ENCODE measurements at regions not wholly inside any gene's neighbourhood (a gene's known extent, or its start where the extent isn't known, plus 50 kb on each side); places are given as distances from the start of the nearest gene placed in this dataset.

DNA sequence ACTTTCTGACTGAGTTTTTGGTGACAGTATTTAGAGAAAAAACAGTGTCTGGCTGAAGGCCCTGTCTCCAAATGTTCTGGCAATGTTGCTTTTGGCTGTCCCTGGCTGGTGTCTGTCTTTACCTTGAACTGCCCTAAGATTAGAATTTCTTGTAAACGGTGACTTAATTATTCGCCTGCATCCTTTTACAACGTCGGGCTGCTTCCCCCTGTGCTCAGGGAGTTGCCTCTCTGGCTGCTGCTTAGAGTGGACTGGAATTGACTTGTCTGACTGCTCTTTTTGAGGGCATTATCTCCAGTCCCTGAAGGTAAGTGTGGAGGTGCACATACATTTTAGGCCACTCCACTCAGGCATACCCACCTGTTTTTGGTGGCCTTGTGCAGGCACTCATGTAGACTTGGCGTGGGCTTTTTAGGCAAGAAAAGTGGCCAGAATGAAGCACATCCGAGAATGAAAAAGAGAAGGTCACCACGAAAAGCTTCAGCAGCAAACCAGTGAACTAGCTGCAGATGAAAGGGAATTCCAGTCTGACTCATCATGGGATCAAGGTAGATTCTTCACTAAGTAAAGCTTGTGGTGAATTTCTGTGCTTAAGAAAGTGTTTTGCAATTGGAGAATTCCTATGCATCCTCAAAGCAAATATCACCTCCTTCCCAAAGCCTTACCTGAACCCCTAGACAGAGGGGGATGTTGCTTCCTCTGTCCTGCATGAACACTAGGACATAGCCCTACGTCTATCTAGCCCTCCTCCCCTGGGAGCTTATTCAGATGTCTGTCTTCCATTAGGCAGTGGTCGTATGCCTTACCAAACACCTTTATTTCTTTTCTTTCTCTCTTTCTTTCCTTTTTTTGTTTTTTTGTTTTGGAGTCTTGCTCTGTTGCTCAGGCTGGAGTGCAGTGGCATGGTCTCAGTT is 230.3 kb upstream of the TRIB2 start:
- DNase-seq (no peak), ATAC-seq (ENCODE audit: insufficient read depth, low read depth) (no peak)
- Histone ChIP-seq H3K27ac (ENCODE audit: low read length) (no peak overlapping the region), H3K4me3 (ENCODE audit: low read depth in 1 of 2, low read length in 2 of 2) (no peak overlapping the region), H3K9ac (ENCODE audit: low read depth, low read length) (no peak overlapping the region), H3K27me3 (ENCODE audit: insufficient read depth, low read length, poor library complexity) (no peaks in the 10 kb centered on the region), H3K79me2 (ENCODE audit: insufficient read depth, low read length) (no peaks in the 10 kb centered on the region), H4K20me1 (ENCODE audit: insufficient read depth, low read length) (no peaks in the 10 kb centered on the region), H3K36me3 (ENCODE audit: insufficient read depth, low read length) (no peaks in the 10 kb centered on the region), H3K4me1 (ENCODE audit: insufficient read depth, low read length) (peaks cover 6% of the 10 kb centered on the region; the same call in 1 of the 2 replicates), H2AFZ (ENCODE audit: low read depth, low read length) (no peak overlapping the region), H3K9me3 (ENCODE audit: insufficient read depth, low read length, severe bottlenecking) (no peaks in the 10 kb centered on the region), H3K4me2 (ENCODE audit: insufficient read depth, low read length) (no peak overlapping the region)
- TF ChIP-seq EZH2 (IDR thresholded peaks at IDR 0.05; ENCODE audit: borderline replicate concordance, low read depth, low read length, severe bottlenecking), result no peak
- TF ChIP-seq, protein P1, sequence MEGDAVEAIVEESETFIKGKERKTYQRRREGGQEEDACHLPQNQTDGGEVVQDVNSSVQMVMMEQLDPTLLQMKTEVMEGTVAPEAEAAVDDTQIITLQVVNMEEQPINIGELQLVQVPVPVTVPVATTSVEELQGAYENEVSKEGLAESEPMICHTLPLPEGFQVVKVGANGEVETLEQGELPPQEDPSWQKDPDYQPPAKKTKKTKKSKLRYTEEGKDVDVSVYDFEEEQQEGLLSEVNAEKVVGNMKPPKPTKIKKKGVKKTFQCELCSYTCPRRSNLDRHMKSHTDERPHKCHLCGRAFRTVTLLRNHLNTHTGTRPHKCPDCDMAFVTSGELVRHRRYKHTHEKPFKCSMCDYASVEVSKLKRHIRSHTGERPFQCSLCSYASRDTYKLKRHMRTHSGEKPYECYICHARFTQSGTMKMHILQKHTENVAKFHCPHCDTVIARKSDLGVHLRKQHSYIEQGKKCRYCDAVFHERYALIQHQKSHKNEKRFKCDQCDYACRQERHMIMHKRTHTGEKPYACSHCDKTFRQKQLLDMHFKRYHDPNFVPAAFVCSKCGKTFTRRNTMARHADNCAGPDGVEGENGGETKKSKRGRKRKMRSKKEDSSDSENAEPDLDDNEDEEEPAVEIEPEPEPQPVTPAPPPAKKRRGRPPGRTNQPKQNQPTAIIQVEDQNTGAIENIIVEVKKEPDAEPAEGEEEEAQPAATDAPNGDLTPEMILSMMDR (IDR thresholded peaks at IDR 0.05; ENCODE audit: borderline replicate concordance, extremely low read depth, low read length, poor library complexity, severe bottlenecking), result no peak

DNA sequence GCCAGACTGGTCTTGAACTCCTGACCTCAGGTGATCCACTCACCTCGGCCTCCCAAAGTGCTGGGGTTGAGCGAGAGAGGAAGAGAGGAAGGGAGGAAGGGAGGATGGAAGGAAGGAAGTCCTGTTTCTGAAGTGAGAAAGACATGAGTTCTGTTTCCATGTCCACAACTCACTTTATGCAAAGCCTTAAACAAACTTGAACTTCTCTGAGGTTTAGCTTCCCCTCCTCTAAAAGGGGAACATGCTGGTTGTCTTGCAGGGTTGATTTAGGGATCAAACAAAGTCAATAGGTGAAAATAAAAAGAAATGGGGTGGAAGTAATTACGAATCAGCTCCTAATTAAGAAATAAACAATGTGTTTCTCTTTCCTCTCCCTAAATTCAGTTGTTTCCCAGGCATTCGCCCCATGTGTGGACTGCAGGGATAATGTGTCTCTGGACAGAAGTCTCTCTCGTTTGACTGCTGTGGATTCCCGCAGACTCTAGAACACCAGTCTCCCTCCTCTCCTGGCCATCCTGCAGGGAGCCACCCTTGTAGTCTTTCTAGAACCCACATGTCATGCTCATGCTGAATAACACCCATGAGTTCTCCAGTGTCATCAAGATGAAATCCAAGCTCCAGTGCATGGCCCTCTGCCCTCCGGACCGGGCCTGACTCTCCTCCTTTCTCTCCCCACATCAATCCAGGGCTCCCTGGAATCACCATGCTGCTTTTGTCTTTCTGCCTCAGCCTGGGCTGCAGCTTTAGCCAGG is 229.3 kb upstream of the TRIB2 start:
- H3K4me1 ChIP-seq (ENCODE audit: insufficient read depth, low read length), result peaks cover 6% of the 10 kb centered on the region; the same call in 1 of the 2 replicates
- H3K9me3 ChIP-seq (ENCODE audit: insufficient read depth, low read length, severe bottlenecking), result no peaks in the 10 kb centered on the region
- no peak overlapping the region for H3K4me2 ChIP-seq (ENCODE audit: insufficient read depth, low read length)
- H3K27ac ChIP-seq (ENCODE audit: low read length), result no peak overlapping the region
- H2AFZ ChIP-seq (ENCODE audit: low read depth, low read length), result no peak overlapping the region
- no peaks in the 10 kb centered on the region for H4K20me1 ChIP-seq (ENCODE audit: insufficient read depth, low read length)
- no peaks in the 10 kb centered on the region for H3K27me3 ChIP-seq (ENCODE audit: insufficient read depth, low read length, poor library complexity)
- H3K36me3 ChIP-seq (ENCODE audit: insufficient read depth, low read length), result no peaks in the 10 kb centered on the region
- H3K9ac ChIP-seq (ENCODE audit: low read depth, low read length), result no peak overlapping the region
- TF ChIP-seq EZH2 (IDR thresholded peaks at IDR 0.05; ENCODE audit: borderline replicate concordance, low read depth, low read length, severe bottlenecking), result no peak
- TF ChIP-seq, protein P1 (IDR thresholded peaks at IDR 0.05; ENCODE audit: borderline replicate concordance, extremely low read depth, low read length, poor library complexity, severe bottlenecking), result no peak
- no peak for DNase-seq
- H3K79me2 ChIP-seq (ENCODE audit: insufficient read depth, low read length), result no peaks in the 10 kb centered on the region
- no peak overlapping the region for H3K4me3 ChIP-seq (ENCODE audit: low read depth in 1 of 2, low read length in 2 of 2)
- ATAC-seq (ENCODE audit: insufficient read depth, low read depth), result no peak

- H2AFZ ChIP-seq (ENCODE audit: low read depth, low read length), result peak overlapping the region; percentile 41; the same call in 1 of the 2 replicates
These were observed 228.1 kb upstream of the TRIB2 start for GRCh38 chr2:12488352-12489318.

More at GRCh38 chr2:12488352-12489318, 228.1 kb upstream of the TRIB2 start:
- no peak for TF ChIP-seq EZH2 (IDR thresholded peaks at IDR 0.05; ENCODE audit: borderline replicate concordance, low read depth, low read length, severe bottlenecking)
- TF ChIP-seq, protein P1 (IDR thresholded peaks at IDR 0.05; ENCODE audit: borderline replicate concordance, extremely low read depth, low read length, poor library complexity, severe bottlenecking), result no peak
- Histone ChIP-seq H3K79me2 (ENCODE audit: insufficient read depth, low read length) (no peaks in the 10 kb centered on the region), H3K4me2 (ENCODE audit: insufficient read depth, low read length) (no peak overlapping the region), H3K4me3 (ENCODE audit: low read depth in 1 of 2, low read length in 2 of 2) (no peak overlapping the region), H4K20me1 (ENCODE audit: insufficient read depth, low read length) (no peaks in the 10 kb centered on the region), H3K9ac (ENCODE audit: low read depth, low read length) (no peak overlapping the region), H3K9me3 (ENCODE audit: insufficient read depth, low read length, severe bottlenecking) (no peaks in the 10 kb centered on the region), H3K36me3 (ENCODE audit: insufficient read depth, low read length) (no peaks in the 10 kb centered on the region), H3K4me1 (ENCODE audit: insufficient read depth, low read length) (peaks cover 6% of the 10 kb centered on the region; the same call in 1 of the 2 replicates), H3K27ac (ENCODE audit: low read length) (no peak overlapping the region), H3K27me3 (ENCODE audit: insufficient read depth, low read length, poor library complexity) (no peaks in the 10 kb centered on the region)
- DNase-seq (peak; percentile 28), ATAC-seq (ENCODE audit: insufficient read depth, low read depth) (peak; percentile 72; the same call in 2 of the 3 replicates)
